ENCODE measurements at regions not wholly inside any gene's neighbourhood (a gene's known extent, or its start where the extent isn't known, plus 50 kb on each side); places are given as distances from the start of the nearest gene placed in this dataset.

- TF ChIP-seq POLR2A (IDR thresholded peaks at IDR 0.05; ENCODE audit: low read depth, low read length) (no peak), SPI1 (IDR thresholded peaks at IDR 0.05; ENCODE audit: low read depth, low read length) (no peak), POLR2AphosphoS5 (IDR thresholded peaks at IDR 0.05; ENCODE audit: low read depth, low read length) (no peak), TAF1 (IDR thresholded peaks at IDR 0.05; ENCODE audit: low read depth, low read length) (no peak), POU2F2 (IDR thresholded peaks at IDR 0.05; ENCODE audit: low read depth, low read length) (no peak)
These were observed 181.8 kb upstream of the IL12B start for GRCh38 chr5:159512064-159512463.
